Small intestine (tissue), 7 donors: ENCODE measurements at regions not wholly inside any gene's neighbourhood (a gene's known extent, or its start where the extent isn't known, plus 50 kb on each side); places are given as distances from the start of the nearest gene placed in this dataset.

Experiments
- DNase-seq, 2 donors: peaks; one replicate each; pipeline versions ENCODE4 v3.0.0 to v3.0.0-alpha.2; 2013
- FAIRE-seq: peaks from 2 replicates; lab custom pipeline; 2012; peaks lifted over from hg19 to GRCh38; lab: Jason Lieb, UNC
- H3K27ac ChIP-seq, 3 donors: one replicate each; pipeline ENCODE4 v1.5.1; 2013; ENCODE audit warnings: low read length in 2 of 3, mild to moderate bottlenecking in 2 of 3, control low read depth in 1 of 3, inconsistent platforms in 1 of 3, low read depth in 1 of 3, moderate library complexity in 1 of 3
- H3K27me3 ChIP-seq, 3 donors: one replicate each; pipeline ENCODE4 v1.6.1; 2013; ENCODE audit warnings: low read length in 3 of 3, inconsistent platforms in 1 of 3; ENCODE audit not compliant: control insufficient read depth in 3 of 3, insufficient read depth in 3 of 3
- H3K36me3 ChIP-seq, 3 donors: one replicate each; pipeline ENCODE4 v1.6.1; 2013; ENCODE audit warnings: low read length in 3 of 3, inconsistent platforms in 1 of 3, low read depth in 1 of 3, mild to moderate bottlenecking in 1 of 3, moderate library complexity in 1 of 3; ENCODE audit not compliant: control insufficient read depth in 3 of 3, insufficient read depth in 2 of 3
- H3K4me1 ChIP-seq, 3 donors: one replicate each; pipeline ENCODE4 v1.6.1; 2013; ENCODE audit warnings: low read length in 2 of 3, inconsistent platforms in 1 of 3, low read depth in 1 of 3, mild to moderate bottlenecking in 1 of 3, moderate library complexity in 1 of 3; ENCODE audit not compliant: control insufficient read depth in 3 of 3, insufficient read depth in 2 of 3
- H3K4me3 ChIP-seq, 3 donors: one replicate each; pipeline ENCODE4 v1.5.1; 2013; ENCODE audit warnings: low read length in 3 of 3, control low read depth in 1 of 3, inconsistent platforms in 1 of 3, low read depth in 1 of 3, mild to moderate bottlenecking in 1 of 3, moderate library complexity in 1 of 3
- H3K9me3 ChIP-seq, 2 donors: one replicate each; pipeline ENCODE4 v1.6.1; 2013; ENCODE audit warnings: low read depth in 1 of 2, low read length in 1 of 2; ENCODE audit not compliant: control insufficient read depth in 2 of 2, insufficient read depth in 1 of 2
- WGBS, 3 donors: extraction: QIAGEN DNeasy Blood & Tissue Kit; methylation state at CpG; one replicate each; pipeline ENCODE4 v1.1.7; 2013; 5-methylcytosine and 5-hydroxymethylcytosine counted together
- donor health status: healthy with polysubstance abuse.
- donor health status: control.
- donor health status: control.
- donor health status: Bipolar disorder and iron deficiency.
- donor health status: healthy.

GRCh38 chr14:61119006-61119405 lies 138.0 kb downstream of the SLC38A6 start:
- no peaks in the 10 kb centered on the region for H3K27me3 ChIP-seq
- 41 to 60% (median 56%) methylated on average over 1 of the region's 1 CpG for WGBS, 3 donors
- FAIRE-seq: no peak
- peaks cover 0 to 21% of the 10 kb centered on the region in 2 donors for H3K9me3 ChIP-seq
- no peak for DNase-seq
- H3K36me3 ChIP-seq: no peaks in the 10 kb centered on the region
- no peak overlapping the region for H3K4me3 ChIP-seq
- no peaks in the 10 kb centered on the region for H3K4me1 ChIP-seq
- no peak overlapping the region for H3K27ac ChIP-seq

GRCh38 chr14:61116369-61116768 lies 135.3 kb downstream of the SLC38A6 start:
- Histone ChIP-seq H3K27ac (no peak overlapping the region), H3K9me3 (peaks cover 0 to 30% of the 10 kb centered on the region in 2 donors), H3K36me3 (no peaks in the 10 kb centered on the region), H3K27me3 (no peaks in the 10 kb centered on the region), H3K4me3 (no peak overlapping the region), H3K4me1 (no peaks in the 10 kb centered on the region)
- FAIRE-seq (no peak), DNase-seq (no peak)
- WGBS, 3 donors: 88 to 91% (median 90%) methylated on average over 10 of the region's 10 CpGs

GRCh38 chr14:61113561-61114225 lies 132.6 kb downstream of the SLC38A6 start:
- H3K4me1 ChIP-seq: no peaks in the 10 kb centered on the region
- DNase-seq (no peak), FAIRE-seq (no peak)
- no peak overlapping the region for H3K27ac ChIP-seq
- H3K9me3 ChIP-seq: peaks cover 0 to 28% of the 10 kb centered on the region in 2 donors
- 62 to 71% (median 68%) methylated on average over 6 of the region's 6 CpGs for WGBS, 3 donors
- no peak overlapping the region for H3K4me3 ChIP-seq
- no peaks in the 10 kb centered on the region for H3K27me3 ChIP-seq
- no peaks in the 10 kb centered on the region for H3K36me3 ChIP-seq

- 80 to 90% (median 82%) methylated on average over 5 of the region's 5 CpGs for WGBS, 3 donors
- Histone ChIP-seq H3K27me3 (no peaks in the 10 kb centered on the region), H3K4me3 (no peak overlapping the region), H3K9me3 (peaks cover 0 to 28% of the 10 kb centered on the region in 2 donors), H3K36me3 (no peaks in the 10 kb centered on the region), H3K4me1 (no peaks in the 10 kb centered on the region), H3K27ac (no peak overlapping the region)
- FAIRE-seq (no peak), DNase-seq (no peak)
Observed at GRCh38 chr14:61112506-61112905, 131.5 kb downstream of the SLC38A6 start.

- no peaks in the 10 kb centered on the region for H3K36me3 ChIP-seq
- DNase-seq: no peak
- no peak overlapping the region for H3K27ac ChIP-seq
- H3K27me3 ChIP-seq: no peaks in the 10 kb centered on the region
- WGBS, 3 donors: 91 to 97% (median 97%) methylated on average over 5 of the region's 5 CpGs
- no peak for FAIRE-seq
- H3K9me3 ChIP-seq: peaks cover 0 to 28% of the 10 kb centered on the region in 2 donors
- H3K4me1 ChIP-seq: no peaks in the 10 kb centered on the region
- no peak overlapping the region for H3K4me3 ChIP-seq
Observed at GRCh38 chr14:61111731-61112130, 130.7 kb downstream of the SLC38A6 start.

GRCh38 chr14:61111209-61111665 lies 130.2 kb downstream of the SLC38A6 start:
- WGBS, 3 donors: 55 to 62% (median 57%) methylated on average over 23 of the region's 23 CpGs
- Histone ChIP-seq H3K9me3 (peaks cover 0 to 26% of the 10 kb centered on the region in 2 donors), H3K4me1 (no peaks in the 10 kb centered on the region), H3K36me3 (no peaks in the 10 kb centered on the region), H3K27ac (no peak overlapping the region), H3K27me3 (no peaks in the 10 kb centered on the region), H3K4me3 (no peak overlapping the region)
- FAIRE-seq (no peak), DNase-seq (no peak)

GRCh38 chr14:61110316-61111082 lies 129.5 kb downstream of the SLC38A6 start:
- no peaks in the 10 kb centered on the region for H3K36me3 ChIP-seq
- no peak overlapping the region for H3K27ac ChIP-seq
- peaks cover 0 to 20% of the 10 kb centered on the region in 2 donors for H3K9me3 ChIP-seq
- no peaks in the 10 kb centered on the region for H3K4me1 ChIP-seq
- FAIRE-seq (no peak), DNase-seq (no peak)
- no peaks in the 10 kb centered on the region for H3K27me3 ChIP-seq
- WGBS, 3 donors: 73 to 82% (median 74%) methylated on average over 9 of the region's 9 CpGs
- H3K4me3 ChIP-seq: no peak overlapping the region

- Histone ChIP-seq H3K4me3 (no peak overlapping the region), H3K9me3 (peaks cover 0 to 13% of the 10 kb centered on the region in 2 donors), H3K27me3 (no peaks in the 10 kb centered on the region), H3K36me3 (no peaks in the 10 kb centered on the region), H3K4me1 (peaks cover 0 to under 1% (median 0%) of the 10 kb centered on the region in 3 donors), H3K27ac (no peak overlapping the region)
- DNase-seq: no peak
- FAIRE-seq: no peak
- 48 to 73% (median 65%) methylated on average over 3 of the region's 3 CpGs for WGBS, 3 donors
Observed at GRCh38 chr14:61109288-61109687, 128.2 kb downstream of the SLC38A6 start.
